Parathyroid adenoma (tissue), 2 donors: ENCODE measurements at regions not wholly inside any gene's neighbourhood (a gene's known extent, or its start where the extent isn't known, plus 50 kb on each side); places are given as distances from the start of the nearest gene placed in this dataset.

ENCODE experiments used
- H2AFZ ChIP-seq: fragments of 300-600 bp; sonication (generic); one replicate; pipeline ENCODE4 v1.7.0; 2017; ENCODE audit warnings: antibody characterized with exemption, mild to moderate bottlenecking
- H3K27ac ChIP-seq: fragments of 300-600 bp; sonication (generic); one replicate; pipeline ENCODE4 v1.7.0; 2017
- H3K27me3 ChIP-seq: fragments of 300-600 bp; sonication (generic); one replicate; pipeline ENCODE4 v1.7.0; 2017; ENCODE audit warnings: low read length; ENCODE audit not compliant: control insufficient read depth, insufficient read depth
- H3K36me3 ChIP-seq: fragments of 300-600 bp; sonication (generic); one replicate; pipeline ENCODE4 v1.7.0; 2017; ENCODE audit warnings: low read length; ENCODE audit not compliant: control insufficient read depth, insufficient read depth
- H3K4me1 ChIP-seq: fragments of 300-600 bp; sonication (generic); one replicate; pipeline ENCODE4 v1.7.0; 2017; ENCODE audit warnings: control low read depth
- H3K4me2 ChIP-seq: fragments of 300-600 bp; sonication (generic); one replicate; pipeline ENCODE4 v1.7.0; 2017; ENCODE audit warnings: low read length
- H3K4me3 ChIP-seq: fragments of 300-600 bp; sonication (generic); one replicate; pipeline ENCODE4 v1.7.0; 2017; ENCODE audit warnings: low read depth, low read length
- H3K79me2 ChIP-seq: fragments of 300-600 bp; sonication (generic); one replicate; pipeline ENCODE4 v1.7.0; 2017; ENCODE audit warnings: control low read depth
- H3K9ac ChIP-seq: fragments of 300-600 bp; sonication (generic); one replicate; pipeline ENCODE4 v1.7.0; 2017; ENCODE audit warnings: mild to moderate bottlenecking
- H3K9me3 ChIP-seq: fragments of 300-600 bp; sonication (generic); one replicate; pipeline ENCODE4 v1.7.0; 2017; ENCODE audit warnings: low read length; ENCODE audit not compliant: control insufficient read depth
- CTCF ChIP-seq: fragments of 300-600 bp; sonication (generic); IDR thresholded peaks from one replicate; pipeline ENCODE4 v1.7.0; 2017; ENCODE audit warnings: antibody characterized with exemption, mild to moderate bottlenecking
- donor health status: primary hyperparathyroidism.

- H2AFZ ChIP-seq = no peak overlapping the region
- no peaks in the 10 kb centered on the region for H3K27me3 ChIP-seq
- no peaks in the 10 kb centered on the region for H3K36me3 ChIP-seq
- H3K9ac ChIP-seq = no peak overlapping the region
- no peaks in the 10 kb centered on the region for H3K4me1 ChIP-seq
- H3K27ac ChIP-seq = no peak overlapping the region
- H3K9me3 ChIP-seq = no peaks in the 10 kb centered on the region
- H3K4me2 ChIP-seq = no peak overlapping the region
- no peaks in the 10 kb centered on the region for H3K79me2 ChIP-seq
- TF ChIP-seq CTCF = no peak
- H3K4me3 ChIP-seq = no peak overlapping the region
These were observed 216.6 kb upstream of the B3GALT2 start for GRCh38 chr1:193402977-193403376.

GRCh38 chr1:193402037-193402436 lies 215.6 kb upstream of the B3GALT2 start:
- TF ChIP-seq CTCF = no peak
- H3K4me3 ChIP-seq = no peak overlapping the region
- no peak overlapping the region for H3K9ac ChIP-seq
- H3K4me1 ChIP-seq = no peaks in the 10 kb centered on the region
- no peak overlapping the region for H3K27ac ChIP-seq
- no peaks in the 10 kb centered on the region for H3K9me3 ChIP-seq
- H2AFZ ChIP-seq = no peak overlapping the region
- no peaks in the 10 kb centered on the region for H3K79me2 ChIP-seq
- H3K27me3 ChIP-seq = no peaks in the 10 kb centered on the region
- H3K4me2 ChIP-seq = no peak overlapping the region
- no peaks in the 10 kb centered on the region for H3K36me3 ChIP-seq

- H3K9ac ChIP-seq = no peak overlapping the region
- H3K4me2 ChIP-seq = no peak overlapping the region
- H3K36me3 ChIP-seq = no peaks in the 10 kb centered on the region
- H3K27ac ChIP-seq = no peak overlapping the region
- H3K27me3 ChIP-seq = no peaks in the 10 kb centered on the region
- H3K79me2 ChIP-seq = no peaks in the 10 kb centered on the region
- no peak overlapping the region for H3K4me3 ChIP-seq
- no peaks in the 10 kb centered on the region for H3K9me3 ChIP-seq
- no peaks in the 10 kb centered on the region for H3K4me1 ChIP-seq
- no peak for TF ChIP-seq CTCF
- no peak overlapping the region for H2AFZ ChIP-seq
These were observed 207.9 kb upstream of the B3GALT2 start for GRCh38 chr1:193394336-193394735.

- H3K36me3 ChIP-seq = no peaks in the 10 kb centered on the region
- H3K9ac ChIP-seq = no peak overlapping the region
- no peaks in the 10 kb centered on the region for H3K27me3 ChIP-seq
- no peaks in the 10 kb centered on the region for H3K9me3 ChIP-seq
- H3K79me2 ChIP-seq = no peaks in the 10 kb centered on the region
- TF ChIP-seq CTCF = no peak
- H3K27ac ChIP-seq = no peak overlapping the region
- no peaks in the 10 kb centered on the region for H3K4me1 ChIP-seq
- no peak overlapping the region for H3K4me2 ChIP-seq
- no peak overlapping the region for H3K4me3 ChIP-seq
- H2AFZ ChIP-seq = no peak overlapping the region
These were observed 206.3 kb upstream of the B3GALT2 start for GRCh38 chr1:193392686-193393085.

GRCh38 chr1:193388683-193389082 lies 202.3 kb upstream of the B3GALT2 start:
- H2AFZ ChIP-seq = no peak overlapping the region
- H3K36me3 ChIP-seq = no peaks in the 10 kb centered on the region
- H3K4me2 ChIP-seq = no peak overlapping the region
- no peaks in the 10 kb centered on the region for H3K9me3 ChIP-seq
- no peaks in the 10 kb centered on the region for H3K4me1 ChIP-seq
- no peak overlapping the region for H3K4me3 ChIP-seq
- no peaks in the 10 kb centered on the region for H3K27me3 ChIP-seq
- no peaks in the 10 kb centered on the region for H3K79me2 ChIP-seq
- TF ChIP-seq CTCF = no peak
- H3K9ac ChIP-seq = no peak overlapping the region
- H3K27ac ChIP-seq = no peak overlapping the region
